ENCODE measurements at regions not wholly inside any gene's neighbourhood (a gene's known extent, or its start where the extent isn't known, plus 50 kb on each side); places are given as distances from the start of the nearest gene placed in this dataset.

DNA sequence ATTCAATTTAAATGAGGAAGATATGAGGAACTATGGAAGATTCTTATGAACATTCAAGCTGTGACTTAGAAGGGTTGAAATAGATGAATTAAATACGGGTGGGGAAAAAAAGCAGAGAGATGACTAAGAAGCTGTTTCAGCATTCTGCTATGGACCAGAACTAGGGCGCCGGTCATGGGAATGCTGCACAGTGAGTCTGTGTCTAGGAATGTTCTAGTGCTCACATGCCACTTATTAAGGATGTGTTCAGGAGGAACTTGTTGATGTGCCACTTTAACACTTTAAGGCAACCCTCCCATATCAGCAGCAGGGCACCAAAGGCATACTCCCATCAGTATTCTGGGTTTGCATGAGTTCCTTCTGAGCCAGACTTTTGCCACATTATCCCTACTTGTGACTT, 152.1 kb downstream of the POSTN start:
- Histone ChIP-seq H3K14ac (ENCODE audit: low read length) (no peak overlapping the region), H3K23ac (ENCODE audit: low read depth, low read length, poor library complexity) (no peak overlapping the region), H3K36me3 (replicated peaks in 1 of 2; ENCODE audit: control insufficient read depth in 2 of 2, insufficient read depth in 2 of 2, low read length in 2 of 2) (no peaks in the 10 kb centered on the region), H2BK5ac (ENCODE audit: low read length) (no peak overlapping the region), H3K4me1 (ENCODE audit: control insufficient read depth in 2 of 2, insufficient read depth in 1 of 2, low read depth in 1 of 2, low read length in 2 of 2) (peaks cover 0 to 2% of the 10 kb centered on the region in 2 donors), H2BK15ac (ENCODE audit: low read length) (no peak overlapping the region), H3K4me2 (ENCODE audit: insufficient read depth, low read length, poor library complexity, severe bottlenecking) (no peak overlapping the region), H4K8ac (ENCODE audit: low read depth, low read length) (no peak overlapping the region), H3K18ac (ENCODE audit: low read length) (no peak overlapping the region), H3K27ac (replicated peaks; ENCODE audit: low read length) (no peak overlapping the region), H2BK120ac (ENCODE audit: low read depth, low read length) (no peak overlapping the region), H3K27me3 (ENCODE audit: control insufficient read depth in 3 of 3, insufficient read depth in 3 of 3, low read depth in 1 of 3, low read length in 3 of 3) (no peaks in the 10 kb centered on the region), H3K79me1 (ENCODE audit: low read depth, low read length) (no peaks in the 10 kb centered on the region), H4K91ac (ENCODE audit: low read depth, low read length, poor library complexity) (no peak overlapping the region), H2BK12ac (ENCODE audit: low read length) (no peak overlapping the region), H3K4me3 (ENCODE audit: low read length in 2 of 2) (no peak overlapping the region), H3K4ac (ENCODE audit: low read length) (no peak overlapping the region), H2AK5ac (ENCODE audit: low read depth, low read length) (no peak overlapping the region), H3K9ac (ENCODE audit: low read depth, low read length, poor library complexity) (no peak overlapping the region), H2AFZ (ENCODE audit: low read length) (no peak overlapping the region), H3K9me3 (replicated peaks in 1 of 2; ENCODE audit: control insufficient read depth in 2 of 2, insufficient read depth in 1 of 2, low read depth in 1 of 2, low read length in 2 of 2) (no peaks in the 10 kb centered on the region)
- no CpG with 5 or more reads among the region's 3 CpGs for WGBS, 2 donors (ENCODE audit: extremely low coverage in 2 of 2, insufficient read length in 2 of 2, insufficient replicate concordance in 1 of 2)
- no peak for DNase-seq (ENCODE audit: low spot score)

DNA sequence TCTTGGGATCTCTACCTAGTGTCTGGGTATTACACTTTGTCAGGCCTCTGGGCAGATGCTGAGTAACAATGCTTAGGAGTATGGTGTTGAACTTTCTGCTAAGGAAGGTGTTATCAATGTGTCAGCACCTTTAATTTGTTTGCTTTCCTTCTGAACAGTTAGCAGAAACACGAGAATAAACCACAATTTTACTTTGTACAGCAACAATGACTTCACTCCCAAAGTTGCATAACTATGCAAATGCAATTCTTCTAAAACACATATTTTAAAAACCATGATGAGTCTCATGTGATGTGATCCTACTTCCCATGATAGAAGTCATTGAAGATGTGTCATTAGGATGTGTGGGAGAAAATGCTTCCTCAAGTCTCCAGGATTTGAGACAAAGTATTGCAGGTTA, 155.0 kb downstream of the POSTN start:
- no peak for DNase-seq (ENCODE audit: low spot score)
- no peak overlapping the region for H4K91ac ChIP-seq (ENCODE audit: low read depth, low read length, poor library complexity)
- no peak overlapping the region for H2BK5ac ChIP-seq (ENCODE audit: low read length)
- no peak overlapping the region for H2BK120ac ChIP-seq (ENCODE audit: low read depth, low read length)
- H3K4me2 ChIP-seq (ENCODE audit: insufficient read depth, low read length, poor library complexity, severe bottlenecking): no peak overlapping the region
- no CpG with 5 or more reads among the region's 1 CpG for WGBS, 2 donors (ENCODE audit: extremely low coverage in 2 of 2, insufficient read length in 2 of 2, insufficient replicate concordance in 1 of 2)
- H3K18ac ChIP-seq (ENCODE audit: low read length): no peak overlapping the region
- H3K9me3 ChIP-seq (replicated peaks in 1 of 2; ENCODE audit: control insufficient read depth in 2 of 2, insufficient read depth in 1 of 2, low read depth in 1 of 2, low read length in 2 of 2): no peaks in the 10 kb centered on the region
- H3K9ac ChIP-seq (ENCODE audit: low read depth, low read length, poor library complexity): no peak overlapping the region
- no peak overlapping the region for H3K27ac ChIP-seq (replicated peaks; ENCODE audit: low read length)
- H3K4me3 ChIP-seq (ENCODE audit: low read length in 2 of 2): no peak overlapping the region
- no peak overlapping the region for H2BK12ac ChIP-seq (ENCODE audit: low read length)
- H3K23ac ChIP-seq (ENCODE audit: low read depth, low read length, poor library complexity): no peak overlapping the region
- H2AFZ ChIP-seq (ENCODE audit: low read length): no peak overlapping the region
- no peak overlapping the region for H3K4ac ChIP-seq (ENCODE audit: low read length)
- H4K8ac ChIP-seq (ENCODE audit: low read depth, low read length): no peak overlapping the region
- no peak overlapping the region for H2AK5ac ChIP-seq (ENCODE audit: low read depth, low read length)
- H3K14ac ChIP-seq (ENCODE audit: low read length): no peak overlapping the region
- H3K4me1 ChIP-seq (ENCODE audit: control insufficient read depth in 2 of 2, insufficient read depth in 1 of 2, low read depth in 1 of 2, low read length in 2 of 2): peaks cover 0 to 2% of the 10 kb centered on the region in 2 donors
- H3K27me3 ChIP-seq (ENCODE audit: control insufficient read depth in 3 of 3, insufficient read depth in 3 of 3, low read depth in 1 of 3, low read length in 3 of 3): no peaks in the 10 kb centered on the region
- no peaks in the 10 kb centered on the region for H3K79me1 ChIP-seq (ENCODE audit: low read depth, low read length)
- H2BK15ac ChIP-seq (ENCODE audit: low read length): no peak overlapping the region
- H3K36me3 ChIP-seq (replicated peaks in 1 of 2; ENCODE audit: control insufficient read depth in 2 of 2, insufficient read depth in 2 of 2, low read length in 2 of 2): no peaks in the 10 kb centered on the region

DNA sequence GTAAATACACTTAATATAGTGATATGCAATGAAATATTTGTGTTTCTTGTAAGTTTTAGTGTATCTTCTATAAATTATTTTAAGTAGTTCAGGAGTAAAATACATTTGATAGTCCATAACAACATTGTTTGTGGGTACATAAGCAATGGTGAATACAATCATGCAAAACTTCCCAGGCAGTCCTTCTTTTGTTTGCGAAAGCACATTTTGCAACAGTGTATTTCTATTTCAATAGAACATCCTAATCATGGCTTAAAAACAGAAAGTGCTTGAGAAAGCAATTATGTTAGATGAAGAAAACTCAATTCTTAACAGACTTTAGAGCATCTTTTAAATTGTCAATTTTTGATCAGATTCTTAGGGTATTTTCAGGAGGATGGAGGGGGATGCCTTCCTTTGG, 155.6 kb downstream of the POSTN start:
- Histone ChIP-seq H4K8ac (ENCODE audit: low read depth, low read length) (no peak overlapping the region), H3K9ac (ENCODE audit: low read depth, low read length, poor library complexity) (no peak overlapping the region), H3K36me3 (replicated peaks in 1 of 2; ENCODE audit: control insufficient read depth in 2 of 2, insufficient read depth in 2 of 2, low read length in 2 of 2) (no peaks in the 10 kb centered on the region), H4K91ac (ENCODE audit: low read depth, low read length, poor library complexity) (no peak overlapping the region), H3K79me1 (ENCODE audit: low read depth, low read length) (no peaks in the 10 kb centered on the region), H3K23ac (ENCODE audit: low read depth, low read length, poor library complexity) (no peak overlapping the region), H3K4ac (ENCODE audit: low read length) (no peak overlapping the region), H2AFZ (ENCODE audit: low read length) (no peak overlapping the region), H3K9me3 (replicated peaks in 1 of 2; ENCODE audit: control insufficient read depth in 2 of 2, insufficient read depth in 1 of 2, low read depth in 1 of 2, low read length in 2 of 2) (no peaks in the 10 kb centered on the region), H3K4me3 (ENCODE audit: low read length in 2 of 2) (no peak overlapping the region), H2BK12ac (ENCODE audit: low read length) (no peak overlapping the region), H3K27ac (replicated peaks; ENCODE audit: low read length) (no peak overlapping the region), H3K4me1 (ENCODE audit: control insufficient read depth in 2 of 2, insufficient read depth in 1 of 2, low read depth in 1 of 2, low read length in 2 of 2) (no peaks in the 10 kb centered on the region), H3K4me2 (ENCODE audit: insufficient read depth, low read length, poor library complexity, severe bottlenecking) (no peak overlapping the region), H2BK5ac (ENCODE audit: low read length) (no peak overlapping the region), H3K14ac (ENCODE audit: low read length) (no peak overlapping the region), H2BK120ac (ENCODE audit: low read depth, low read length) (no peak overlapping the region), H2AK5ac (ENCODE audit: low read depth, low read length) (no peak overlapping the region), H2BK15ac (ENCODE audit: low read length) (no peak overlapping the region), H3K18ac (ENCODE audit: low read length) (no peak overlapping the region), H3K27me3 (ENCODE audit: control insufficient read depth in 3 of 3, insufficient read depth in 3 of 3, low read depth in 1 of 3, low read length in 3 of 3) (no peaks in the 10 kb centered on the region)
- no CpG with 5 or more reads among the region's 1 CpG for WGBS, 2 donors (ENCODE audit: extremely low coverage in 2 of 2, insufficient read length in 2 of 2, insufficient replicate concordance in 1 of 2)
- DNase-seq (ENCODE audit: low spot score): no peak

DNA sequence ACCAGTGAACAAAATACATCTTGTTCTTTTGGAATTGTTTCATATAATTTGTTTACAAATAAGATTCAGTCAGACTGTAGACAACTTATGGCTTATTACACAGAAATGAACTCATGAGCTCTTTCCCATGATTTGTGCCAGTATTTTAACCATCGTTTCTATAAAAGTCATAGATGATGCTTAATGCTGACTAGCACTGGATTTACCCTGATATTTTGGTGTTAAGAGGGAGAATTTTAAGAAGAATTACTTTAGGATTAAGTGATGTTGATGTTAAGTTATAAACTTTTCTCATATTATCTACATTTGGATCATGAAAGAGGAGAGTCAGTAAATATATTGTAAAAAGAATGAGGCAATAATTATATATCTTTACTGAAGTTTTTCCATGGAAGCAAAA, 162.7 kb downstream of the POSTN start:
- no peak overlapping the region for H3K4ac ChIP-seq (ENCODE audit: low read length)

More for the DNA sequence above, 162.7 kb downstream of the POSTN start:
- Histone ChIP-seq H3K9ac (ENCODE audit: low read depth, low read length, poor library complexity) (no peak overlapping the region), H3K4me2 (ENCODE audit: insufficient read depth, low read length, poor library complexity, severe bottlenecking) (no peak overlapping the region), H3K14ac (ENCODE audit: low read length) (no peak overlapping the region), H4K8ac (ENCODE audit: low read depth, low read length) (no peak overlapping the region), H4K91ac (ENCODE audit: low read depth, low read length, poor library complexity) (no peak overlapping the region), H3K9me3 (replicated peaks in 1 of 2; ENCODE audit: control insufficient read depth in 2 of 2, insufficient read depth in 1 of 2, low read depth in 1 of 2, low read length in 2 of 2) (no peaks in the 10 kb centered on the region), H2BK12ac (ENCODE audit: low read length) (no peak overlapping the region), H3K79me1 (ENCODE audit: low read depth, low read length) (no peaks in the 10 kb centered on the region), H2AFZ (ENCODE audit: low read length) (no peak overlapping the region), H3K27me3 (ENCODE audit: control insufficient read depth in 3 of 3, insufficient read depth in 3 of 3, low read depth in 1 of 3, low read length in 3 of 3) (no peaks in the 10 kb centered on the region), H2AK5ac (ENCODE audit: low read depth, low read length) (no peak overlapping the region), H2BK5ac (ENCODE audit: low read length) (no peak overlapping the region), H3K36me3 (replicated peaks in 1 of 2; ENCODE audit: control insufficient read depth in 2 of 2, insufficient read depth in 2 of 2, low read length in 2 of 2) (no peaks in the 10 kb centered on the region), H3K18ac (ENCODE audit: low read length) (no peak overlapping the region), H2BK120ac (ENCODE audit: low read depth, low read length) (no peak overlapping the region), H2BK15ac (ENCODE audit: low read length) (no peak overlapping the region), H3K27ac (replicated peaks; ENCODE audit: low read length) (no peak overlapping the region), H3K4me3 (ENCODE audit: low read length in 2 of 2) (no peak overlapping the region), H3K23ac (ENCODE audit: low read depth, low read length, poor library complexity) (no peak overlapping the region), H3K4me1 (ENCODE audit: control insufficient read depth in 2 of 2, insufficient read depth in 1 of 2, low read depth in 1 of 2, low read length in 2 of 2) (no peaks in the 10 kb centered on the region)
- DNase-seq (ENCODE audit: low spot score): no peak
- WGBS, 2 donors (ENCODE audit: extremely low coverage in 2 of 2, insufficient read length in 2 of 2, insufficient replicate concordance in 1 of 2): no CpG with 5 or more reads among the region's 1 CpG
